A549 (cell line): ENCODE measurements at regions not wholly inside any gene's neighbourhood (a gene's known extent, or its start where the extent isn't known, plus 50 kb on each side); places are given as distances from the start of the nearest gene placed in this dataset.

ENCODE experiments used
- EHMT2 ChIP-seq: fragments of 200-600 bp; sonication (generic); IDR thresholded peaks from 2 replicates; pipeline ENCODE4 v1.6.1; 2016; ENCODE audit warnings: antibody characterized with exemption, low read depth, mild to moderate bottlenecking, moderate library complexity
- NFE2L2 ChIP-seq: fragments of 150-350 bp; conservative IDR thresholded peaks from 2 replicates; pipeline ENCODE4 v1.6.1; 2014; ENCODE audit warnings: low read length
- RAD21 ChIP-seq, 2 experiments: fragments of >200 bp in 1 of 2; sonication (Bioruptor Twin) in 1 of 2; formaldehyde crosslinking in 1 of 2; IDR thresholded peaks in 1 of 2; conservative IDR thresholded peaks in 1 of 2; 2 replicates in 1 of 2; 3 replicates in 1 of 2; pipeline ENCODE4 v1.6.1; 2012 to 2018; ENCODE audit warnings: inconsistent platforms in 1 of 2
- RFX5 ChIP-seq: fragments of 450-650 bp; IDR thresholded peaks from 2 replicates; pipeline ENCODE4 v1.7.1; 2014; ENCODE audit warnings: antibody characterized with exemption, mild to moderate bottlenecking, moderate library complexity
- ZC3H11A ChIP-seq: fragments of 450-650 bp; IDR thresholded peaks from 2 replicates; pipeline ENCODE4 v1.6.1; 2014; ENCODE audit warnings: antibody characterized with exemption, mild to moderate bottlenecking
- TF ChIP-seq, protein P1 (sequence below): fragments of >200 bp; sonication (Bioruptor Twin); formaldehyde crosslinking; IDR thresholded peaks from 3 replicates; pipeline ENCODE4 v1.5.1; 2016
- TF ChIP-seq, protein P2 (sequence below): fragments of 200-600 bp; sonication (generic); IDR thresholded peaks from 2 replicates; pipeline ENCODE4 v1.6.1; 2016; ENCODE audit warnings: antibody characterized with exemption, mild to moderate bottlenecking, moderate library complexity

DNA sequence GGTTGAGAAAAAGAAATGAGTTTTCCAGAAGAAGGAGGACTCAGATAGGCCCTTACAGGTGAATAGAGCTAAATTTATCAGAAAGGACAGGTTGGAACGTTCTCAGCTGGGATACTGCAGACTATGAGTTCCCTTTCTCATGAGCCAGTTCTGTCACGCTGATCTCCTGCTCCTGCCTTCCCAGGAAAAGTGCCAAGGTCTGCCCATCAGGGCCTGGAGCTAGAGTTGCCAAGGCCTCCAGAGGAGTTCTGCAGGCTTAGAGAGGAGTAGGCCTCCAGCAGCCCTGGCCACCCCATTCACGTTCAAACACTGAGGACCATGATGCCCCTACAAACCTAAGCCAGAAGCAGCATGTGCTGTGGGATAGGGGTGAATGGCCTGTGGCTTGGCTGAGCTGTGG is 126.8 kb upstream of the TNR start:
- TF ChIP-seq NFE2L2 (no peak), RFX5 (no peak), RAD21 (conservative IDR thresholded peaks at IDR 0.05 in 1 of 2, IDR thresholded peaks at IDR 0.05 in 1 of 2) (no peak), ZC3H11A (no peak), EHMT2 (no peak)
- TF ChIP-seq, protein P1, sequence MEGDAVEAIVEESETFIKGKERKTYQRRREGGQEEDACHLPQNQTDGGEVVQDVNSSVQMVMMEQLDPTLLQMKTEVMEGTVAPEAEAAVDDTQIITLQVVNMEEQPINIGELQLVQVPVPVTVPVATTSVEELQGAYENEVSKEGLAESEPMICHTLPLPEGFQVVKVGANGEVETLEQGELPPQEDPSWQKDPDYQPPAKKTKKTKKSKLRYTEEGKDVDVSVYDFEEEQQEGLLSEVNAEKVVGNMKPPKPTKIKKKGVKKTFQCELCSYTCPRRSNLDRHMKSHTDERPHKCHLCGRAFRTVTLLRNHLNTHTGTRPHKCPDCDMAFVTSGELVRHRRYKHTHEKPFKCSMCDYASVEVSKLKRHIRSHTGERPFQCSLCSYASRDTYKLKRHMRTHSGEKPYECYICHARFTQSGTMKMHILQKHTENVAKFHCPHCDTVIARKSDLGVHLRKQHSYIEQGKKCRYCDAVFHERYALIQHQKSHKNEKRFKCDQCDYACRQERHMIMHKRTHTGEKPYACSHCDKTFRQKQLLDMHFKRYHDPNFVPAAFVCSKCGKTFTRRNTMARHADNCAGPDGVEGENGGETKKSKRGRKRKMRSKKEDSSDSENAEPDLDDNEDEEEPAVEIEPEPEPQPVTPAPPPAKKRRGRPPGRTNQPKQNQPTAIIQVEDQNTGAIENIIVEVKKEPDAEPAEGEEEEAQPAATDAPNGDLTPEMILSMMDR, result no peak
- TF ChIP-seq, protein P2, sequence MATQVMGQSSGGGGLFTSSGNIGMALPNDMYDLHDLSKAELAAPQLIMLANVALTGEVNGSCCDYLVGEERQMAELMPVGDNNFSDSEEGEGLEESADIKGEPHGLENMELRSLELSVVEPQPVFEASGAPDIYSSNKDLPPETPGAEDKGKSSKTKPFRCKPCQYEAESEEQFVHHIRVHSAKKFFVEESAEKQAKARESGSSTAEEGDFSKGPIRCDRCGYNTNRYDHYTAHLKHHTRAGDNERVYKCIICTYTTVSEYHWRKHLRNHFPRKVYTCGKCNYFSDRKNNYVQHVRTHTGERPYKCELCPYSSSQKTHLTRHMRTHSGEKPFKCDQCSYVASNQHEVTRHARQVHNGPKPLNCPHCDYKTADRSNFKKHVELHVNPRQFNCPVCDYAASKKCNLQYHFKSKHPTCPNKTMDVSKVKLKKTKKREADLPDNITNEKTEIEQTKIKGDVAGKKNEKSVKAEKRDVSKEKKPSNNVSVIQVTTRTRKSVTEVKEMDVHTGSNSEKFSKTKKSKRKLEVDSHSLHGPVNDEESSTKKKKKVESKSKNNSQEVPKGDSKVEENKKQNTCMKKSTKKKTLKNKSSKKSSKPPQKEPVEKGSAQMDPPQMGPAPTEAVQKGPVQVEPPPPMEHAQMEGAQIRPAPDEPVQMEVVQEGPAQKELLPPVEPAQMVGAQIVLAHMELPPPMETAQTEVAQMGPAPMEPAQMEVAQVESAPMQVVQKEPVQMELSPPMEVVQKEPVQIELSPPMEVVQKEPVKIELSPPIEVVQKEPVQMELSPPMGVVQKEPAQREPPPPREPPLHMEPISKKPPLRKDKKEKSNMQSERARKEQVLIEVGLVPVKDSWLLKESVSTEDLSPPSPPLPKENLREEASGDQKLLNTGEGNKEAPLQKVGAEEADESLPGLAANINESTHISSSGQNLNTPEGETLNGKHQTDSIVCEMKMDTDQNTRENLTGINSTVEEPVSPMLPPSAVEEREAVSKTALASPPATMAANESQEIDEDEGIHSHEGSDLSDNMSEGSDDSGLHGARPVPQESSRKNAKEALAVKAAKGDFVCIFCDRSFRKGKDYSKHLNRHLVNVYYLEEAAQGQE, result no peak
